ENCODE measurements at regions not wholly inside any gene's neighbourhood (a gene's known extent, or its start where the extent isn't known, plus 50 kb on each side); places are given as distances from the start of the nearest gene placed in this dataset.

GRCh38 chr2:10232096-10232815, 70.4 kb upstream of the HPCAL1 start:
- ATAC-seq (ENCODE audit: low read depth in 2 of 2) = no peak
- no peaks in the 10 kb centered on the region for H3K36me3 Mint-ChIP-seq
- H3K9me3 Mint-ChIP-seq = peaks cover 0 to 10% (median 0%) of the 10 kb centered on the region in 7 donors
- H3K27ac Mint-ChIP-seq = peak overlapping the region in 1 of 6 donors; percentile 64
- peak overlapping the region in 1 of 8 donors; percentile 11 for H3K4me3 Mint-ChIP-seq
- peaks cover 0 to 7% (median 6%) of the 10 kb centered on the region in 3 donors for H3K27me3 Mint-ChIP-seq
- H3K4me1 Mint-ChIP-seq = peaks cover 0 to 11% (median 0%) of the 10 kb centered on the region in 3 donors
- no peak for DNase-seq

- H3K27me3 Mint-ChIP-seq = peaks cover 0 to 7% (median 6%) of the 10 kb centered on the region in 3 donors
- peaks cover 0 to 10% (median 0%) of the 10 kb centered on the region in 7 donors for H3K9me3 Mint-ChIP-seq
- ATAC-seq (ENCODE audit: low read depth in 2 of 2) = no peak
- no peak for DNase-seq
- peak overlapping the region in 1 of 6 donors; percentile 43 for H3K27ac Mint-ChIP-seq
- H3K36me3 Mint-ChIP-seq = no peaks in the 10 kb centered on the region
- peaks cover 0 to 11% (median 0%) of the 10 kb centered on the region in 3 donors for H3K4me1 Mint-ChIP-seq
- H3K4me3 Mint-ChIP-seq = no peak overlapping the region
Measured at GRCh38 chr2:10233131-10234012, 69.3 kb upstream of the HPCAL1 start.

- H3K4me3 Mint-ChIP-seq = no peak overlapping the region
- peaks cover 0 to 11% (median 0%) of the 10 kb centered on the region in 3 donors for H3K4me1 Mint-ChIP-seq
- H3K9me3 Mint-ChIP-seq = peaks cover 0 to 10% (median 0%) of the 10 kb centered on the region in 7 donors
- peaks cover 0 to 7% (median 6%) of the 10 kb centered on the region in 3 donors for H3K27me3 Mint-ChIP-seq
- peak overlapping the region in 1 of 6 donors; percentile 43 for H3K27ac Mint-ChIP-seq
- H3K36me3 Mint-ChIP-seq = no peaks in the 10 kb centered on the region
- DNase-seq = no peak
- no peak for ATAC-seq (ENCODE audit: low read depth in 2 of 2)
Measured at GRCh38 chr2:10234013-10234306, 68.7 kb upstream of the HPCAL1 start.

GRCh38 chr2:10234409-10235094, 68.2 kb upstream of the HPCAL1 start:
- Mint-ChIP-seq H3K27me3 (peaks cover 0 to 7% (median 6%) of the 10 kb centered on the region in 3 donors), H3K27ac (no peak overlapping the region), H3K4me3 (no peak overlapping the region), H3K4me1 (peaks cover 0 to 11% (median 0%) of the 10 kb centered on the region in 3 donors), H3K36me3 (no peaks in the 10 kb centered on the region), H3K9me3 (peaks cover 0 to 10% (median 0%) of the 10 kb centered on the region in 7 donors)
- DNase-seq (no peak), ATAC-seq (ENCODE audit: low read depth in 2 of 2) (no peak)

- H3K27me3 Mint-ChIP-seq = peaks cover 0 to 7% (median 6%) of the 10 kb centered on the region in 3 donors
- H3K27ac Mint-ChIP-seq = no peak overlapping the region
- peaks cover 0 to 11% (median under 1%) of the 10 kb centered on the region in 3 donors for H3K4me1 Mint-ChIP-seq
- ATAC-seq (ENCODE audit: low read depth in 2 of 2) (no peak), DNase-seq (no peak)
- H3K9me3 Mint-ChIP-seq = peaks cover 0 to 10% (median 0%) of the 10 kb centered on the region in 7 donors
- H3K4me3 Mint-ChIP-seq = no peak overlapping the region
- no peaks in the 10 kb centered on the region for H3K36me3 Mint-ChIP-seq
Measured at GRCh38 chr2:10235099-10235908, 67.4 kb upstream of the HPCAL1 start.

GRCh38 chr2:10235909-10236550, 66.7 kb upstream of the HPCAL1 start:
- H3K36me3 Mint-ChIP-seq = no peaks in the 10 kb centered on the region
- peaks cover 0 to 11% (median 2%) of the 10 kb centered on the region in 3 donors for H3K4me1 Mint-ChIP-seq
- peaks cover 0 to 10% (median 0%) of the 10 kb centered on the region in 7 donors for H3K9me3 Mint-ChIP-seq
- DNase-seq = no peak
- H3K27me3 Mint-ChIP-seq = peaks cover 0 to 7% (median 6%) of the 10 kb centered on the region in 3 donors
- ATAC-seq (ENCODE audit: low read depth in 2 of 2) = no peak
- no peak overlapping the region for H3K4me3 Mint-ChIP-seq
- H3K27ac Mint-ChIP-seq = peak overlapping the region in 1 of 6 donors; percentile 42

GRCh38 chr2:10236571-10237391, 65.9 kb upstream of the HPCAL1 start:
- Mint-ChIP-seq H3K27me3 (peaks cover 0 to 11% (median 6%) of the 10 kb centered on the region in 3 donors), H3K4me1 (peaks cover 0 to 11% (median 2%) of the 10 kb centered on the region in 3 donors), H3K4me3 (no peak overlapping the region), H3K27ac (peak overlapping the region in 1 of 6 donors; percentile 42), H3K36me3 (no peaks in the 10 kb centered on the region), H3K9me3 (peaks cover 0 to 10% (median 0%) of the 10 kb centered on the region in 7 donors)
- no peak for ATAC-seq (ENCODE audit: low read depth in 2 of 2)
- no peak for DNase-seq

GRCh38 chr2:10237392-10238321, 65.0 kb upstream of the HPCAL1 start:
- peaks cover 0 to 11% (median 2%) of the 10 kb centered on the region in 3 donors for H3K4me1 Mint-ChIP-seq
- no peak overlapping the region for H3K4me3 Mint-ChIP-seq
- DNase-seq = no peak
- peaks cover 0 to 14% (median 6%) of the 10 kb centered on the region in 3 donors for H3K27me3 Mint-ChIP-seq
- no peaks in the 10 kb centered on the region for H3K36me3 Mint-ChIP-seq
- H3K9me3 Mint-ChIP-seq = peaks cover 0 to 10% (median 0%) of the 10 kb centered on the region in 7 donors
- H3K27ac Mint-ChIP-seq = no peak overlapping the region
- no peak for ATAC-seq (ENCODE audit: low read depth in 2 of 2)

- H3K4me1 Mint-ChIP-seq = peaks cover 0 to 6% (median 2%) of the 10 kb centered on the region in 3 donors
- H3K36me3 Mint-ChIP-seq = no peaks in the 10 kb centered on the region
Measured at GRCh38 chr2:10238396-10238795, 64.3 kb upstream of the HPCAL1 start.

GRCh38 chr2:10238991-10239485, 63.7 kb upstream of the HPCAL1 start:
- DNase-seq (no peak), ATAC-seq (ENCODE audit: low read depth in 2 of 2) (no peak)
- H3K27me3 Mint-ChIP-seq = peaks cover 0 to 21% (median 6%) of the 10 kb centered on the region in 3 donors
- H3K4me3 Mint-ChIP-seq = no peak overlapping the region
- H3K9me3 Mint-ChIP-seq = no peaks in the 10 kb centered on the region
- H3K27ac Mint-ChIP-seq = no peak overlapping the region
- H3K4me1 Mint-ChIP-seq = peaks cover 0 to 2% (median 0%) of the 10 kb centered on the region in 3 donors
- no peaks in the 10 kb centered on the region for H3K36me3 Mint-ChIP-seq

More at GRCh38 chr2:10238396-10238795, 64.3 kb upstream of the HPCAL1 start:
- H3K27ac Mint-ChIP-seq = no peak overlapping the region
- H3K4me3 Mint-ChIP-seq = no peak overlapping the region
- H3K9me3 Mint-ChIP-seq = peaks cover 0 to 6% (median 0%) of the 10 kb centered on the region in 7 donors
- ATAC-seq (ENCODE audit: low read depth in 2 of 2) (no peak), DNase-seq (no peak)
- H3K27me3 Mint-ChIP-seq = peaks cover 0 to 21% (median 6%) of the 10 kb centered on the region in 3 donors
